ENCODE measurements at regions not wholly inside any gene's neighbourhood (a gene's known extent, or its start where the extent isn't known, plus 50 kb on each side); places are given as distances from the start of the nearest gene placed in this dataset.

DNA sequence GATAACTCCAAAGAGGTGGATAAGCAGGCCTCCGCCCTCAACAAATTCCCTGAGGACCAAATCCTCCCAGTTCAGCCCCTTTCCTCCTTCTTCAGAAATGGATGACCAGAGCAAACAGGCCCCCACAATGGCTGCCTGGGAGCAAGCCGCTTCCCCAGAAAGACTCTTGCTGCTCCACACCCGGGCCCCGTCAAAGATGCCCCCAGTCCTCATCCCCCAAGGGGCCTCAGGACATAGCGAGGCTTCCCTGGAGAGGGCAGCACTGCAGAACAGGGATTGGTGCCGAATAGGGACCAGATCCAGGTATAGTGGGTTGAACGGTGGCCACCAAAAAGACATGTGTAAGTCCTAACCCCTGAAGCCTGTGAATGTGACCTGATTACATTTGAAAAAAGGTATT lies 502.3 kb downstream of the SHQ1 start:
- no peaks in the 10 kb centered on the region for H3K27me3 ChIP-seq (ENCODE audit: low read depth)
- no peak overlapping the region for H3K4me3 ChIP-seq
- no peak for DNase-seq
- H3K27ac ChIP-seq (replicated peaks), result peak overlapping the region; percentile 54
- no peaks in the 10 kb centered on the region for H3K9me3 ChIP-seq (replicated peaks)
- intact Hi-C loops (cut with micrococcal nuclease), result no loop called here
- H3K36me3 ChIP-seq, result no peaks in the 10 kb centered on the region
- H3K4me1 ChIP-seq, result peaks cover 21% of the 10 kb centered on the region
- TF ChIP-seq, protein P1, sequence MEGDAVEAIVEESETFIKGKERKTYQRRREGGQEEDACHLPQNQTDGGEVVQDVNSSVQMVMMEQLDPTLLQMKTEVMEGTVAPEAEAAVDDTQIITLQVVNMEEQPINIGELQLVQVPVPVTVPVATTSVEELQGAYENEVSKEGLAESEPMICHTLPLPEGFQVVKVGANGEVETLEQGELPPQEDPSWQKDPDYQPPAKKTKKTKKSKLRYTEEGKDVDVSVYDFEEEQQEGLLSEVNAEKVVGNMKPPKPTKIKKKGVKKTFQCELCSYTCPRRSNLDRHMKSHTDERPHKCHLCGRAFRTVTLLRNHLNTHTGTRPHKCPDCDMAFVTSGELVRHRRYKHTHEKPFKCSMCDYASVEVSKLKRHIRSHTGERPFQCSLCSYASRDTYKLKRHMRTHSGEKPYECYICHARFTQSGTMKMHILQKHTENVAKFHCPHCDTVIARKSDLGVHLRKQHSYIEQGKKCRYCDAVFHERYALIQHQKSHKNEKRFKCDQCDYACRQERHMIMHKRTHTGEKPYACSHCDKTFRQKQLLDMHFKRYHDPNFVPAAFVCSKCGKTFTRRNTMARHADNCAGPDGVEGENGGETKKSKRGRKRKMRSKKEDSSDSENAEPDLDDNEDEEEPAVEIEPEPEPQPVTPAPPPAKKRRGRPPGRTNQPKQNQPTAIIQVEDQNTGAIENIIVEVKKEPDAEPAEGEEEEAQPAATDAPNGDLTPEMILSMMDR (IDR thresholded peaks at IDR 0.05; ENCODE audit: borderline replicate concordance), result no peak

- DNase-seq, result no peak
- intact Hi-C loops (cut with micrococcal nuclease), result no loop called here
- H3K36me3 ChIP-seq, result no peaks in the 10 kb centered on the region
- no peaks in the 10 kb centered on the region for H3K9me3 ChIP-seq (replicated peaks)
- peaks cover 25% of the 10 kb centered on the region for H3K4me1 ChIP-seq
- H3K27me3 ChIP-seq (ENCODE audit: low read depth), result no peaks in the 10 kb centered on the region
- H3K4me3 ChIP-seq, result no peak overlapping the region
- peak overlapping the region; percentile 54 for H3K27ac ChIP-seq (replicated peaks)
- TF ChIP-seq, protein P1 (IDR thresholded peaks at IDR 0.05; ENCODE audit: borderline replicate concordance), result no peak
Observed at GRCh38 chr3:72345237-72345878, 502.9 kb downstream of the SHQ1 start.

DNA sequence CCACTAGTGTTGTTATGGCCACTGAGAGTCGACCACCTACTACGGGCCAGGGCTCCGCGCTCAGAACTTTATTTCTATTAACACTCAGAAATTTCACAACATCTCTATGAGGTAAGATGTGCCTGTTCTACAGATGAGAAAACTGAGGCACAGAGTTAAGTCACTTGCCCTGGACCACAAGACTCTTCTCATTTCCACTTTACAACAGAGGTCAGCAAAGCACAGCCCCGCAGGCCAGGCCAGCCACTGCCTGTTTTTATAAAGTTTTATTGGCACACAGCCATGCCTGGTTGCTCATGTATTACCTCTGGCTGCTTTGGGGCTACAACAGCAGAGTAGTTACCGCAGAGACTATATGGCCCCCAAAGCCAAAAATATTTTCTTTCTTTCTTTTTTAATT lies 503.6 kb downstream of the SHQ1 start:
- peaks cover 25% of the 10 kb centered on the region for H3K4me1 ChIP-seq
- H3K4me3 ChIP-seq, result no peak overlapping the region
- no peak overlapping the region for H3K27ac ChIP-seq (replicated peaks)
- intact Hi-C loops (cut with micrococcal nuclease), result no loop called here
- TF ChIP-seq, protein P1 (IDR thresholded peaks at IDR 0.05; ENCODE audit: borderline replicate concordance), result no peak
- no peaks in the 10 kb centered on the region for H3K27me3 ChIP-seq (ENCODE audit: low read depth)
- DNase-seq, result no peak
- H3K9me3 ChIP-seq (replicated peaks), result no peaks in the 10 kb centered on the region
- H3K36me3 ChIP-seq, result no peaks in the 10 kb centered on the region

- no peaks in the 10 kb centered on the region for H3K9me3 ChIP-seq (replicated peaks)
- TF ChIP-seq, protein P1 (IDR thresholded peaks at IDR 0.05; ENCODE audit: borderline replicate concordance), result no peak
- intact Hi-C loops (cut with micrococcal nuclease), result no loop called here
- no peaks in the 10 kb centered on the region for H3K27me3 ChIP-seq (ENCODE audit: low read depth)
- no peak overlapping the region for H3K27ac ChIP-seq (replicated peaks)
- no peak overlapping the region for H3K4me3 ChIP-seq
- peaks cover 30% of the 10 kb centered on the region for H3K4me1 ChIP-seq
- no peaks in the 10 kb centered on the region for H3K36me3 ChIP-seq
- DNase-seq, result no peak
Observed at GRCh38 chr3:72344236-72344635, 504.0 kb downstream of the SHQ1 start.

DNA sequence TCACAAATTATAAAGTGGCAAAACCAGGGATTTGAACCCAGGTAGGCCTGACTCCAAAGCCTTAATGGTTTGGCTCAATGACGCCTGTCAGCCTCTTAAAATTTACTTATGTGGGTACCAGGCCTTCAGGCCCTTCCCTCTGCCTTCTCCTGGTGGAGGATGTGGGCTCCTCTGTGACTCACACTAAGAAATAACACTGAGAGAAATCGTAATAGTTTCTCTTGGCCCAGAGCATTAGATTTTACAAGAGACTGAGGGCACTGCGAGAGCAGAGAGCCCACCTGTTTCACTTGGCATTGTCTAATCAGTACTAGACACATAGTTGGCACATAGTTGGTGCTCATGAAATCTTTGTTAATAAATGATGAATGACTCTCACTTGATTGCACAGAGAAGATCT lies 505.2 kb downstream of the SHQ1 start:
- TF ChIP-seq, protein P1 (IDR thresholded peaks at IDR 0.05; ENCODE audit: borderline replicate concordance), result no peak
- Histone ChIP-seq H3K27ac (replicated peaks) (no peak overlapping the region), H3K27me3 (ENCODE audit: low read depth) (no peaks in the 10 kb centered on the region), H3K9me3 (replicated peaks) (no peaks in the 10 kb centered on the region), H3K4me3 (no peak overlapping the region), H3K4me1 (peaks cover 34% of the 10 kb centered on the region), H3K36me3 (no peaks in the 10 kb centered on the region)
- intact Hi-C loops (cut with micrococcal nuclease), result no loop called here
- DNase-seq, result no peak
